Omental fat pad (tissue), 3 donors: ENCODE measurements at regions not wholly inside any gene's neighbourhood (a gene's known extent, or its start where the extent isn't known, plus 50 kb on each side); places are given as distances from the start of the nearest gene placed in this dataset.

Experiments used
- ATAC-seq: fragments of 150-250 bp; one replicate; pipeline ENCODE4 v1.9.1; 2016; ENCODE audit warnings: mild to moderate bottlenecking, moderate library complexity; ENCODE audit not compliant: low FRiP score
- DNase-seq: peaks from one replicate; pipeline ENCODE4 v3.0.0-alpha.2; 2019; ENCODE audit warnings: low spot score
- CTCF ChIP-seq, 3 donors: fragments of 450-650 bp; IDR thresholded peaks; one replicate each; pipeline ENCODE4 v1.5.1; 2016 to 2017; ENCODE audit warnings: antibody characterized with exemption in 3 of 3, mild to moderate bottlenecking in 3 of 3, moderate library complexity in 2 of 3

GRCh38 chr13:111468037-111468959 is 147.9 kb downstream of the TEX29 start:
- ATAC-seq (no peak), DNase-seq (no peak)
- TF ChIP-seq CTCF (IDR thresholded peaks at IDR 0.05), result no peak

GRCh38 chr13:111469450-111469849 is 149.0 kb downstream of the TEX29 start:
- ATAC-seq (no peak), DNase-seq (no peak)
- TF ChIP-seq CTCF (IDR thresholded peaks at IDR 0.05), result no peak

- TF ChIP-seq CTCF (IDR thresholded peaks at IDR 0.05), result no peak
- no peak for DNase-seq
- ATAC-seq, result no peak
Measured at GRCh38 chr13:111469916-111470506, 149.6 kb downstream of the TEX29 start.

GRCh38 chr13:111470933-111471332 is 150.5 kb downstream of the TEX29 start:
- ATAC-seq, result no peak
- DNase-seq, result no peak
- no peak for TF ChIP-seq CTCF (IDR thresholded peaks at IDR 0.05)

- DNase-seq (no peak), ATAC-seq (no peak)
- TF ChIP-seq CTCF (IDR thresholded peaks at IDR 0.05), result no peak
Measured at GRCh38 chr13:111472083-111472482, 151.6 kb downstream of the TEX29 start.

GRCh38 chr13:111472559-111473460 is 152.4 kb downstream of the TEX29 start:
- DNase-seq, result no peak
- no peak for ATAC-seq
- TF ChIP-seq CTCF (IDR thresholded peaks at IDR 0.05), result no peak
